NCI-H2107 treated with DMSO at 0.1 percent for 48 hours (cell line): ENCODE measurements at regions not wholly inside any gene's neighbourhood (a gene's known extent, or its start where the extent isn't known, plus 50 kb on each side); places are given as distances from the start of the nearest gene placed in this dataset.

Source experiments
- DNase-seq: peaks from one replicate; lab custom pipeline; 2025; ENCODE audit not compliant: unreplicated experiment; lab: John Stamatoyannopoulos, UW

- DNase-seq, result no peak
Measured at GRCh38 chr2:173664513-173664910, 300.7 kb downstream of the SP3 start.

- DNase-seq, result no peak
Measured at GRCh38 chr2:173666171-173666888, 298.8 kb downstream of the SP3 start.

DNA sequence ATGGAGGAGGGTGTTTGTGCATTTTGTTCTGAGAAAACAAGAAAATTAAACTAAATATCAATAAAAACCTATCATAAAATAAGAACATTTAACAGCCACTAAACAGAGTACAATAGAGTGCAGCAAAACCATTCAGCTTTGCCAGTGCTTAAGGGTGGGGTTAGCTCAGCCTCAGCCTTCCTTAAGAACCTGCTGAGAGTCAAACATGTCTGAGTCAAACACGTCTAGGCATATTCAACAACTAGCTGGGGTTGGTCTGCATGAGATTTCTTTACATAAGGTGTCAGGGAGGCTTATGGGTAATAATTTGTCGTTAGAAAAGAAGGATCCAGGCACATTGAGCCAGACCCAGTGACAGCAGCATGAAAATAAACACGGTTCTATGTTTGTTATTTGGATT is 298.2 kb downstream of the SP3 start:
- no peak for DNase-seq

- DNase-seq, result no peak
Measured at GRCh38 chr2:173667415-173667814, 297.8 kb downstream of the SP3 start.

- no peak for DNase-seq
Measured at GRCh38 chr2:173669271-173669853, 295.8 kb downstream of the SP3 start.

GRCh38 chr2:173669888-173670287 is 295.3 kb downstream of the SP3 start:
- DNase-seq, result no peak

DNA sequence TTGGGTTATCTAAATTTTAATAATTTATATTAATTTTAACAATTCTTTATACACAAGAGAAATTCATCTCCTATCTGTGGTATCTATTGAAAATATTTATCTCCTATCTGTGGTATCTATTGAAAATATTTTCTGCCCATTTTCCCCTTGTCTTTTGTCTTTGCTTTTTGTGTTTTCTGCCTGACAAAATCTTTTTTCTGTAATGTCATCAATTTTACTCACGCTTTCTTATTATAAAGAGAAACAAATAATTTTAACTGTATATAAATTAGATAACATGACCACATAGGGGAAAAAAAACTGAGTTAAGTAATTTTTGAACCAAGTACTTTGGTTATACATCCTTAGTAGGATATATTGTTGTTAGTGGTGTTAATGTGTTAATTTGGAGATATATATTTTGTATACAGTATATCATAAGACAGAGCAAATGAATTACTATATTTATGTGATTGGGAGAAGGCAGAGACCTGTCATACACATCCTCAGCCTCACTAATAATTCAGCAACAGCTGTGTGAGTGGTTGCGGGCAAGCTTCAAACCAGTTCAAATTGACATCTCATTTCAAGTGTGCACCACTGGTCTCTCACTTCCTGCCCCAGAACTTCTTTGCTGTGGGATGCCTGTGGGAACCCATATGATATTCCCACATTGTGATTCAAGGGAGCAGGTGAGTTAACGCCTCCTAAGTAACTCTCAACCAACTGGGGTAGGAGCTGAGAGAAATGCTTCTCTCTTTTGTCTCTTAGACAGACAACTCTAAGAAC is 292.4 kb downstream of the SP3 start:
- DNase-seq, result no peak

GRCh38 chr2:173673640-173674039 is 291.5 kb downstream of the SP3 start:
- DNase-seq, result no peak

DNA sequence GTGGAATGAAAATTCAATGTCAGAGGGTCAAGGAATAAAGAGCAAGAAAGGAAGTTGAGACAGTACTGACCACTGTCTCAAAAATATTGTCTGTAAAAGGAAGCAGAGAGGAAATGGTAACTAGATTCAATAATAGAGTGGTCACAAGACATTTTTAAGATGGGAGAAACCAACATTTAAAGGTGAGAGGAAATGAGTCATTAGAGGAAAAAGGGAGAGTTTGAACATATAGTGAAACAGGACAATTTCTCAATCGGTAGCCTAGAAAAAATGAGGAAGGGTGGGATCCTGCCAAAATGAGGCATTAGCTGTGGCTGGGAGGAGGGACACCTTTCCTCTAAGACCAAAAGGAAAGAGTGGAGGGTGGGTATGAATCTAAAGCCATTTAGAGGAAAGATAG is 288.5 kb downstream of the SP3 start:
- no peak for DNase-seq

- no peak for DNase-seq
Measured at GRCh38 chr2:173678186-173678585, 287.0 kb downstream of the SP3 start.

GRCh38 chr2:173680574-173680973 is 284.6 kb downstream of the SP3 start:
- DNase-seq, result no peak

- no peak for DNase-seq
Measured at GRCh38 chr2:173681881-173682650, 283.1 kb downstream of the SP3 start.

GRCh38 chr2:173684896-173685459 is 280.2 kb downstream of the SP3 start:
- no peak for DNase-seq

GRCh38 chr2:173690349-173690748 is 274.8 kb downstream of the SP3 start:
- no peak for DNase-seq

DNA sequence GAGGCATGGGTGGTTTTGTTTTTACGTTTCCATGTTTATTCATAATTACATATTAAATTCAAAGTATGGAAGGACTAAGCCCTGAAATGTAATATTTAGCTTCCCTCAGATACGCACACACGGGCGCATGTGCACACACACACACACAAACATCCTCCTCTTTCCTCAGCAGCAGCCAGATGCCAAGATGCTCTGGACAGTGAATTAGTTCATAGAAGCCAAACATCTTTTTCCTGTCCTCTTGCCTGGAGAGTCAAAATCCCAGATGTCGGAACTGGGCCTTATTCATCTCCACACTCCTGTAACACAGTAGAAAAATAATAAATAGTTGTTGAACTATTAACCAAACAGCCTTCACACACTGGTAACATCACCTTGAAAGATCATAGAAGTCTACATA is 273.1 kb downstream of the SP3 start:
- no peak for DNase-seq

GRCh38 chr2:173693044-173693589 is 272.1 kb downstream of the SP3 start:
- no peak for DNase-seq

GRCh38 chr2:173696274-173696673 is 268.9 kb downstream of the SP3 start:
- no peak for DNase-seq

- DNase-seq, result no peak
Measured at GRCh38 chr2:173697929-173698328, 267.2 kb downstream of the SP3 start.

DNA sequence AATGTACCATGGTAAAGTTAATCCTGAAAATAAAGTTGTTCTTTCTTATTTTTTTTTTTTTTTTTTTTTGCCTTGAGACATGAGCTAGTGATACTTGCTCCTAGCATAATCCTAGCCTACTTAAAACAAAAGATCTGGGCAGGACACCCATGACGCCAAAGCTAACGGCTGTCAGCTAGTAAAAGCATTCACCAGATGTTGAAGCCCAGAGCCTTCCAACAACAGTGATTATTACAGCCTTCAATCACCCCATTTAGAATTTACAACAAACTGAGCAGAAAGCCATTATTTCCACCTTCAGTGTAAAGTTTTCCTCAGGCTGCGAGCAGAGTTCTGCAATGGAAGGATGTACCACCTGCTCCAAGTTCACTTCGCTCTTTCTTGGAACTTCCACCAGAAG is 259.5 kb downstream of the SP3 start:
- no peak for DNase-seq

- DNase-seq, result no peak
Measured at GRCh38 chr2:173706936-173707335, 258.2 kb downstream of the SP3 start.

- no peak for DNase-seq
Measured at GRCh38 chr2:173708806-173709205, 256.4 kb downstream of the SP3 start.
